NOMO-1 treated with dmso at 0.1 percent for 144 hours (cell line): ENCODE measurements at regions not wholly inside any gene's neighbourhood (a gene's known extent, or its start where the extent isn't known, plus 50 kb on each side); places are given as distances from the start of the nearest gene placed in this dataset.

ENCODE experiments used
- DNase-seq: peaks from one replicate; lab custom pipeline; 2025; ENCODE audit not compliant: unreplicated experiment; lab: John Stamatoyannopoulos, UW

GRCh38 chr6:105594821-105595220, 191.9 kb upstream of the PREP start:
- DNase-seq, result no peak

GRCh38 chr6:105593805-105594671, 191.2 kb upstream of the PREP start:
- DNase-seq, result no peak

GRCh38 chr6:105593056-105593690, 190.3 kb upstream of the PREP start:
- DNase-seq, result no peak

- no peak for DNase-seq
Measured at GRCh38 chr6:105592329-105592728, 189.4 kb upstream of the PREP start.

- peak; percentile 67 for DNase-seq
Measured at GRCh38 chr6:105591053-105591452, 188.2 kb upstream of the PREP start.

GRCh38 chr6:105588123-105588710, 185.3 kb upstream of the PREP start:
- DNase-seq, result no peak

- DNase-seq, result no peak
Measured at GRCh38 chr6:105587349-105588122, 184.7 kb upstream of the PREP start.

GRCh38 chr6:105578179-105578707, 175.4 kb upstream of the PREP start:
- no peak for DNase-seq

GRCh38 chr6:105573556-105573955, 170.7 kb upstream of the PREP start:
- DNase-seq, result no peak

GRCh38 chr6:105573138-105573537, 170.3 kb upstream of the PREP start:
- no peak for DNase-seq

- DNase-seq, result no peak
Measured at GRCh38 chr6:105570416-105570815, 167.5 kb upstream of the PREP start.

GRCh38 chr6:105569706-105570105, 166.8 kb upstream of the PREP start:
- DNase-seq, result no peak

- no peak for DNase-seq
Measured at GRCh38 chr6:105568751-105569150, 165.9 kb upstream of the PREP start.

- DNase-seq, result no peak
Measured at GRCh38 chr6:105568142-105568541, 165.3 kb upstream of the PREP start.

GRCh38 chr6:105567140-105567539, 164.3 kb upstream of the PREP start:
- no peak for DNase-seq

- no peak for DNase-seq
Measured at GRCh38 chr6:105566503-105566902, 163.6 kb upstream of the PREP start.

GRCh38 chr6:105564121-105564902, 161.4 kb upstream of the PREP start:
- no peak for DNase-seq

GRCh38 chr6:105562027-105562426, 159.1 kb upstream of the PREP start:
- no peak for DNase-seq

GRCh38 chr6:105561486-105561885, 158.6 kb upstream of the PREP start:
- no peak for DNase-seq

- DNase-seq, result no peak
Measured at GRCh38 chr6:105560611-105561066, 157.8 kb upstream of the PREP start.
